ENCODE measurements at regions not wholly inside any gene's neighbourhood (a gene's known extent, or its start where the extent isn't known, plus 50 kb on each side); places are given as distances from the start of the nearest gene placed in this dataset.
"Not testable (repeated sequence)": the region's sequence is repeated elsewhere in the genome, so short reads cannot be mapped to it uniquely, and the experiment has no call there.

DNA sequence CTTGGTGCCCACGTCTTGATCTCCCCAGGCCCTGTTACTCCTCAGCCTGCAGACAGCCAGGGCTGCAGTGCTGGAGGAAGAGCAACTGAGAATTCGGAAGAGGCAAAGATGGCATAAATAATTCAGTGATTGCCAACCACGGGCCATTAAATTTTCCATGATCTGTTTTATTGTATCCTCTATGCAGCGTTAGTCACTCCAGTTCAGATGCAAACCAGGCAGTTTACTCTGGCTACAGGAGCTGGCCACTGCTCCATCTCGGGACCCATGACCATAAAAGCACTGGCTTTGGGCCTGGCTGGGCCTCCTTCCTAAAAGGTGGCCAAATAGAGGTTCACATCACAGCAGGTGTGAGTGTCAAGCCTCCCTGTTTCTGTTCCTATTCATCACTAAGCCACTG, 137.6 kb upstream of the TLE3 start:
- FAIRE-seq = no peak

DNA sequence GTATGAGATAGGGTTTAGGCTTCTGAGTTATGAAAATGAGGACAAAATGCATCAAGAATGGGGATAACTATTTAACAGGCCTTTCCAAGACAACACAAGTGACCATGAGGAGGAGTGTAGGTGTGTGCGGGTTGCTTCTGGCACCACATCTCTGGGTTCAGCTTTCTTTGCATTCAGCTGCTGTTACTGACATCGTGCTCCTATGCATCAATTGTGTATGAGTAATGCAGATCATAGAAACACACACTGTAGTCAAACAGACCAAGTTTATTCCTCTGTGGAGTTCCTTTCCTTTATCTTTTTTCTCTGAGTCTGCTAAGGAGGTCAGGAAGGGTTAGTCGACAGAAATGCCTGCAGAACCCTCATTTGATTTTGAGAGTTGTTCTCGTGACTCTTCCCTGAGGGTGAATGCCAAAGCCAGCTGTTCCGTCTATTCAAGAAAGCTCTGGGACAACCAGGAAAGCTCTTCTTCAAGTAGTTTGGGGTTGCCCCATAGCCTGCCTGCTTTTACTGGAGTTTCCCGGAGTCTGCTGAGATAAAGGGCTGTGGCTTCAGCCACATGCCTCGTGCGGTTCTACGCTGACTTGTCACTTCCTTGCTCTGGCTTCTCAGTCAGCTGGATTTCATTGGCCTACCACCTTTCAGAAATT, 136.7 kb upstream of the TLE3 start:
- DNase-seq = no peak

More for the DNA sequence above, 137.6 kb upstream of the TLE3 start:
- H3K36me3 ChIP-seq (ENCODE audit: control insufficient read depth in 2 of 3, insufficient read depth in 3 of 3, low read length in 3 of 3) = no peaks in the 10 kb centered on the region
- peaks cover 0 to 17% (median 0%) of the 10 kb centered on the region in 3 donors for H3K9me3 ChIP-seq (ENCODE audit: control insufficient read depth in 2 of 3, insufficient read depth in 1 of 3, low read length in 3 of 3)
- intact Hi-C loops (cut with DNase I) = no loop called here
- H3K4me3 ChIP-seq (ENCODE audit: low read length in 3 of 3) = no peak overlapping the region
- H3K27me3 ChIP-seq (ENCODE audit: control insufficient read depth, insufficient read depth, low read length) = no peaks in the 10 kb centered on the region
- H3K4me1 ChIP-seq (ENCODE audit: control insufficient read depth in 2 of 3, insufficient read depth in 2 of 3, low read depth in 1 of 3, low read length in 3 of 3) = no peaks in the 10 kb centered on the region
- no peak for DNase-seq
- no peak for TF ChIP-seq CTCF (IDR thresholded peaks at IDR 0.05; ENCODE audit: borderline replicate concordance, extremely low read depth, insufficient read depth)
- H3K9ac ChIP-seq (ENCODE audit: low read length in 3 of 3) = no peak overlapping the region
- no peak overlapping the region for H3K27ac ChIP-seq (ENCODE audit: low read depth in 2 of 2, low read length in 2 of 2)

GRCh38 chr15:70231484-70231883, 133.8 kb upstream of the TLE3 start:
- Histone ChIP-seq H3K9ac (ENCODE audit: low read length in 3 of 3) (no peak overlapping the region), H3K36me3 (ENCODE audit: control insufficient read depth in 2 of 3, insufficient read depth in 3 of 3, low read length in 3 of 3) (no peaks in the 10 kb centered on the region), H3K9me3 (ENCODE audit: control insufficient read depth in 2 of 3, insufficient read depth in 1 of 3, low read length in 3 of 3) (peaks cover 0 to 19% (median 0%) of the 10 kb centered on the region in 3 donors), H3K4me1 (ENCODE audit: control insufficient read depth in 2 of 3, insufficient read depth in 2 of 3, low read depth in 1 of 3, low read length in 3 of 3) (no peaks in the 10 kb centered on the region), H3K4me3 (ENCODE audit: low read length in 3 of 3) (no peak overlapping the region), H3K27ac (ENCODE audit: low read depth in 2 of 2, low read length in 2 of 2) (no peak overlapping the region), H3K27me3 (ENCODE audit: control insufficient read depth, insufficient read depth, low read length) (no peaks in the 10 kb centered on the region)
- no peak for DNase-seq
- TF ChIP-seq CTCF (IDR thresholded peaks at IDR 0.05; ENCODE audit: borderline replicate concordance, extremely low read depth, insufficient read depth) = no peak
- FAIRE-seq = no peak
- intact Hi-C loops (cut with DNase I) = no loop called here

More for the DNA sequence above, 136.7 kb upstream of the TLE3 start:
- no peak for TF ChIP-seq CTCF (IDR thresholded peaks at IDR 0.05; ENCODE audit: borderline replicate concordance, extremely low read depth, insufficient read depth)
- Histone ChIP-seq H3K9me3 (ENCODE audit: control insufficient read depth in 2 of 3, insufficient read depth in 1 of 3, low read length in 3 of 3) (peaks cover 0 to 19% (median 0%) of the 10 kb centered on the region in 3 donors), H3K36me3 (ENCODE audit: control insufficient read depth in 2 of 3, insufficient read depth in 3 of 3, low read length in 3 of 3) (no peaks in the 10 kb centered on the region), H3K4me3 (ENCODE audit: low read length in 3 of 3) (no peak overlapping the region), H3K27me3 (ENCODE audit: control insufficient read depth, insufficient read depth, low read length) (no peaks in the 10 kb centered on the region), H3K27ac (ENCODE audit: low read depth in 2 of 2, low read length in 2 of 2) (no peak overlapping the region), H3K9ac (ENCODE audit: low read length in 3 of 3) (no peak overlapping the region), H3K4me1 (ENCODE audit: control insufficient read depth in 2 of 3, insufficient read depth in 2 of 3, low read depth in 1 of 3, low read length in 3 of 3) (no peaks in the 10 kb centered on the region)
- intact Hi-C loops (cut with DNase I) = no loop called here
- FAIRE-seq = no peak

DNA sequence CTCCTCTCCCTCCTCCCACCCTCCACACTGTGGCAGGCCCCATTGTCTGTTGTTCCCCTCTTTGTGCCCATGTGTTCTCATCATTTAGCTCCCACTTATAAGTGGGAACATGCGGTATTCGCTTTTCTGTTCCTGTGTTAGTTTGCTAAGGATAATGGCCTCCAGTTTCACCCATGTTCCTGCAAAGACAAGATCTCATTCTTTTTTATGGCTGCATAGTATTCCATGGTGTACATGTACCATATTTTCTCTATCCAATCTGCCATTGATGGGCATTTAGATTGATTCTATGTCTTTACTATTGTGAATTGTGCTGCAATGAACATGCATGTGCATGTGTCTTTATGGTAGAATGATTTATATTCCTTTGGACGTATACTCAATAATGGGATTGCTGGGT, 130.2 kb upstream of the TLE3 start:
- H3K4me3 ChIP-seq (ENCODE audit: low read length in 3 of 3); H3K36me3 ChIP-seq (ENCODE audit: control insufficient read depth in 2 of 3, insufficient read depth in 3 of 3, low read length in 3 of 3); FAIRE-seq; H3K27ac ChIP-seq (ENCODE audit: low read depth in 2 of 2, low read length in 2 of 2); H3K9ac ChIP-seq (ENCODE audit: low read length in 3 of 3); DNase-seq; intact Hi-C loops (cut with DNase I); H3K27me3 ChIP-seq (ENCODE audit: control insufficient read depth, insufficient read depth, low read length); H3K4me1 ChIP-seq (ENCODE audit: control insufficient read depth in 2 of 3, insufficient read depth in 2 of 3, low read depth in 1 of 3, low read length in 3 of 3): not testable (repeated sequence)
- H3K9me3 ChIP-seq (ENCODE audit: control insufficient read depth in 2 of 3, insufficient read depth in 1 of 3, low read length in 3 of 3) = peaks cover 0 to 19% (median 0%) of the 10 kb centered on the region in 3 donors
